HepG2 (cell line): ENCODE measurements at regions not wholly inside any gene's neighbourhood (a gene's known extent, or its start where the extent isn't known, plus 50 kb on each side); places are given as distances from the start of the nearest gene placed in this dataset.

ENCODE experiments used
- EP300 ChIP-seq, 3 experiments: sonication (generic) in 1 of 3; formaldehyde crosslinking in 1 of 3; IDR thresholded peaks; 2 replicates each; pipeline versions ENCODE4 v1.5.1 to v1.6.1; 2011 to 2020; ENCODE audit warnings: low read depth in 2 of 3, low read length in 2 of 3, borderline replicate concordance in 1 of 3, improper control_type of control experiment in 1 of 3, mild to moderate bottlenecking in 1 of 3, missing genetic modification reagents in 1 of 3, moderate library complexity in 1 of 3
- JUNB ChIP-seq: sonication (generic); formaldehyde crosslinking; IDR thresholded peaks from 2 replicates; pipeline ENCODE4 v1.8.0; 2022; ENCODE audit warnings: missing genetic modification reagents, mild to moderate bottlenecking, borderline replicate concordance
- KMT2A ChIP-seq: sonication (generic); formaldehyde crosslinking; IDR thresholded peaks from 2 replicates; pipeline ENCODE4 v1.4.0; 2020; ENCODE audit warnings: missing genetic modification reagents
- MAFF ChIP-seq: IDR thresholded peaks from 2 replicates; pipeline ENCODE4 v1.6.1; 2011; ENCODE audit warnings: low read depth, low read length, improper control_type of control experiment
- NFYC ChIP-seq: IDR thresholded peaks from 2 replicates; pipeline ENCODE4 v1.6.1; 2016; ENCODE audit warnings: missing genetic modification reagents, missing compliant biosample characterization
- POLR2AphosphoS5 ChIP-seq: IDR thresholded peaks from 2 replicates; pipeline ENCODE4 v1.6.1; 2012; ENCODE audit warnings: low read depth, low read length
- ZNF510 ChIP-seq: sonication (generic); formaldehyde crosslinking; IDR thresholded peaks from 2 replicates; pipeline ENCODE4 v1.4.0; 2020; ENCODE audit warnings: low read depth, mild to moderate bottlenecking, missing genetic modification reagents
- TF ChIP-seq, protein P1 (sequence below): sonication (generic); formaldehyde crosslinking; IDR thresholded peaks from 2 replicates; pipeline ENCODE4 v1.4.0; 2020; ENCODE audit warnings: missing genetic modification reagents, borderline replicate concordance

DNA sequence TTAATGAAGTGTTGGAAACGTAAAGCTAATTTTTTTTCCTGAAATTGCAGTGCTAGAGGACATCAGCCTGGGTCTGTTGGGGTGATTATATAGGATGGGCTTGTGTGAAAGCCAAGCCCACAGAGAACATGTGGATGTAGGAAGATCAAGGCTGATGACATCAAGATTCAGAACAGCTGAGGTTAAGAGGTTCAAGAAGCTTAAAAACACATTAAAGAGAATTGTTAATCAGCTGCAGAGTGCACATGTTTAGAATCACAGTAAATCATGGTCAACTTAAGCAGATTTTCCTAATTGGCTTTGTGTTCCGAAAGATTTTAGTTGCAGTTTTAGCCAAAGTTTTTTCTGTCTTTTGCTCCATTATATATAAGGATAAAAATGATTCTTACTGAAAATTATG lies 87.9 kb upstream of the PRICKLE1 start:
- TF ChIP-seq, protein P1, sequence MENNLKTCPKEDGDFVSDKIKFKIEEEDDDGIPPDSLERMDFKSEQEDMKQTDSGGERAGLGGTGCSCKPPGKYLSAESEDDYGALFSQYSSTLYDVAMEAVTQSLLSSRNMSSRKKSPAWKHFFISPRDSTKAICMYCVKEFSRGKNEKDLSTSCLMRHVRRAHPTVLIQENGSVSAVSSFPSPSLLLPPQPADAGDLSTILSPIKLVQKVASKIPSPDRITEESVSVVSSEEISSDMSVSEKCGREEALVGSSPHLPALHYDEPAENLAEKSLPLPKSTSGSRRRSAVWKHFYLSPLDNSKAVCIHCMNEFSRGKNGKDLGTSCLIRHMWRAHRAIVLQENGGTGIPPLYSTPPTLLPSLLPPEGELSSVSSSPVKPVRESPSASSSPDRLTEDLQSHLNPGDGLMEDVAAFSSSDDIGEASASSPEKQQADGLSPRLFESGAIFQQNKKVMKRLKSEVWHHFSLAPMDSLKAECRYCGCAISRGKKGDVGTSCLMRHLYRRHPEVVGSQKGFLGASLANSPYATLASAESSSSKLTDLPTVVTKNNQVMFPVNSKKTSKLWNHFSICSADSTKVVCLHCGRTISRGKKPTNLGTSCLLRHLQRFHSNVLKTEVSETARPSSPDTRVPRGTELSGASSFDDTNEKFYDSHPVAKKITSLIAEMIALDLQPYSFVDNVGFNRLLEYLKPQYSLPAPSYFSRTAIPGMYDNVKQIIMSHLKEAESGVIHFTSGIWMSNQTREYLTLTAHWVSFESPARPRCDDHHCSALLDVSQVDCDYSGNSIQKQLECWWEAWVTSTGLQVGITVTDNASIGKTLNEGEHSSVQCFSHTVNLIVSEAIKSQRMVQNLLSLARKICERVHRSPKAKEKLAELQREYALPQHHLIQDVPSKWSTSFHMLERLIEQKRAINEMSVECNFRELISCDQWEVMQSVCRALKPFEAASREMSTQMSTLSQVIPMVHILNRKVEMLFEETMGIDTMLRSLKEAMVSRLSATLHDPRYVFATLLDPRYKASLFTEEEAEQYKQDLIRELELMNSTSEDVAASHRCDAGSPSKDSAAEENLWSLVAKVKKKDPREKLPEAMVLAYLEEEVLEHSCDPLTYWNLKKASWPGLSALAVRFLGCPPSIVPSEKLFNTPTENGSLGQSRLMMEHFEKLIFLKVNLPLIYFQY (CRISPR knock-in tag), result no peak
- TF ChIP-seq MAFF (no peak), EP300 (IDR thresholded peaks at IDR 0.05; ENCODE audit: low read depth in 2 of 2, low read length in 2 of 2) (no peak), EP300 (CRISPR knock-in tag; IDR thresholded peaks at IDR 0.05; ENCODE audit: borderline replicate concordance) (no peak), NFYC (CRISPR knock-in tag) (no peak), JUNB (CRISPR knock-in tag) (no peak), ZNF510 (no peak), POLR2AphosphoS5 (no peak), KMT2A (CRISPR knock-in tag) (no peak)
